Activated T-helper 2 cell treated with anti-CD3 and anti-CD28 coated beads, Interferon-gamma antibody, Interleukin-2, Interleukin-4, amounts not matched to agents 10 μg/mL and 5 μg/mL and 100 μg/mL, durations not matched to agents 14 hours and 24 hours and 36 hours (primary cell): ENCODE measurements at regions not wholly inside any gene's neighbourhood (a gene's known extent, or its start where the extent isn't known, plus 50 kb on each side); places are given as distances from the start of the nearest gene placed in this dataset.

Experiments
- DNase-seq: peaks from one replicate; pipeline ENCODE4 v3.0.0; 2021; ENCODE audit warnings: low spot score
- H3K27ac Mint-ChIP-seq: one replicate; pipeline ENCODE4 v1.8.0; 2021; ENCODE audit warnings: mixed read lengths
- H3K27me3 Mint-ChIP-seq: one replicate; pipeline ENCODE4 v1.8.0; 2021; ENCODE audit warnings: low read depth, mixed read lengths
- H3K36me3 Mint-ChIP-seq: one replicate; pipeline ENCODE4 v1.8.0; 2021; ENCODE audit warnings: low read depth, mixed read lengths
- H3K4me1 Mint-ChIP-seq: one replicate; pipeline ENCODE4 v1.8.0; 2021; ENCODE audit warnings: low read depth, mixed read lengths
- H3K4me3 Mint-ChIP-seq: one replicate; pipeline ENCODE4 v1.8.0; 2021; ENCODE audit warnings: low read depth, mild to moderate bottlenecking, moderate library complexity, mixed read lengths
- H3K9me3 Mint-ChIP-seq: one replicate; pipeline ENCODE4 v1.8.0; 2021; ENCODE audit warnings: mixed read lengths
- intact Hi-C: fragments of 100-400 bp; cut with micrococcal nuclease; formaldehyde crosslinking; loops from one replicate; pipeline ENCODE4 v1.15.1; 2023

- Mint-ChIP-seq H3K9me3 (peaks cover 15% of the 10 kb centered on the region), H3K27ac (no peak overlapping the region), H3K4me3 (no peak overlapping the region), H3K4me1 (no peaks in the 10 kb centered on the region), H3K36me3 (no peaks in the 10 kb centered on the region), H3K27me3 (no peaks in the 10 kb centered on the region)
- no peak for DNase-seq
- intact Hi-C loops, result no loop called here
Observed at GRCh38 chr14:104293231-104293841, 154.9 kb downstream of the KIF26A start.

- Mint-ChIP-seq H3K27ac (no peak overlapping the region), H3K4me3 (no peak overlapping the region), H3K4me1 (no peaks in the 10 kb centered on the region), H3K9me3 (peaks cover 8% of the 10 kb centered on the region), H3K36me3 (no peaks in the 10 kb centered on the region), H3K27me3 (no peaks in the 10 kb centered on the region)
- intact Hi-C loops, result no loop called here
- no peak for DNase-seq
Observed at GRCh38 chr14:104293851-104294627, 155.7 kb downstream of the KIF26A start.

GRCh38 chr14:104294628-104294982 lies 156.2 kb downstream of the KIF26A start:
- H3K9me3 Mint-ChIP-seq, result peaks cover 2% of the 10 kb centered on the region
- no peaks in the 10 kb centered on the region for H3K27me3 Mint-ChIP-seq
- no peak overlapping the region for H3K27ac Mint-ChIP-seq
- H3K4me1 Mint-ChIP-seq, result no peaks in the 10 kb centered on the region
- no peak overlapping the region for H3K4me3 Mint-ChIP-seq
- no peak for DNase-seq
- H3K36me3 Mint-ChIP-seq, result no peaks in the 10 kb centered on the region
- intact Hi-C loops, result no loop called here

- Mint-ChIP-seq H3K27me3 (no peaks in the 10 kb centered on the region), H3K4me3 (no peak overlapping the region), H3K27ac (no peak overlapping the region), H3K9me3 (no peaks in the 10 kb centered on the region), H3K36me3 (no peaks in the 10 kb centered on the region), H3K4me1 (no peaks in the 10 kb centered on the region)
- DNase-seq, result no peak
- intact Hi-C loops, result no loop called here
Observed at GRCh38 chr14:104294983-104295680, 156.7 kb downstream of the KIF26A start.

- no peaks in the 10 kb centered on the region for H3K4me1 Mint-ChIP-seq
- no peaks in the 10 kb centered on the region for H3K9me3 Mint-ChIP-seq
- H3K27ac Mint-ChIP-seq, result no peak overlapping the region
- no peaks in the 10 kb centered on the region for H3K27me3 Mint-ChIP-seq
- intact Hi-C loops, result no loop called here
- DNase-seq, result no peak
- no peaks in the 10 kb centered on the region for H3K36me3 Mint-ChIP-seq
- no peak overlapping the region for H3K4me3 Mint-ChIP-seq
Observed at GRCh38 chr14:104295681-104296387, 157.4 kb downstream of the KIF26A start.

GRCh38 chr14:104296388-104297312 lies 158.3 kb downstream of the KIF26A start:
- intact Hi-C loops, result no loop called here
- no peaks in the 10 kb centered on the region for H3K36me3 Mint-ChIP-seq
- no peaks in the 10 kb centered on the region for H3K9me3 Mint-ChIP-seq
- H3K4me3 Mint-ChIP-seq, result no peak overlapping the region
- H3K4me1 Mint-ChIP-seq, result no peaks in the 10 kb centered on the region
- DNase-seq, result no peak
- H3K27ac Mint-ChIP-seq, result no peak overlapping the region
- no peaks in the 10 kb centered on the region for H3K27me3 Mint-ChIP-seq

GRCh38 chr14:104297313-104297704 lies 158.9 kb downstream of the KIF26A start:
- H3K4me3 Mint-ChIP-seq, result no peak overlapping the region
- DNase-seq, result no peak
- intact Hi-C loops, result no loop called here
- no peaks in the 10 kb centered on the region for H3K36me3 Mint-ChIP-seq
- no peak overlapping the region for H3K27ac Mint-ChIP-seq
- H3K9me3 Mint-ChIP-seq, result no peaks in the 10 kb centered on the region
- H3K27me3 Mint-ChIP-seq, result no peaks in the 10 kb centered on the region
- H3K4me1 Mint-ChIP-seq, result no peaks in the 10 kb centered on the region

- Mint-ChIP-seq H3K36me3 (no peaks in the 10 kb centered on the region), H3K9me3 (no peaks in the 10 kb centered on the region), H3K27me3 (no peaks in the 10 kb centered on the region), H3K27ac (no peak overlapping the region), H3K4me3 (no peak overlapping the region), H3K4me1 (no peaks in the 10 kb centered on the region)
- no peak for DNase-seq
- intact Hi-C loops, result no loop called here
Observed at GRCh38 chr14:104297721-104298401, 159.5 kb downstream of the KIF26A start.

- no peak for DNase-seq
- intact Hi-C loops, result no loop called here
- no peaks in the 10 kb centered on the region for H3K36me3 Mint-ChIP-seq
- H3K27ac Mint-ChIP-seq, result no peak overlapping the region
- no peak overlapping the region for H3K4me3 Mint-ChIP-seq
- no peaks in the 10 kb centered on the region for H3K27me3 Mint-ChIP-seq
- no peaks in the 10 kb centered on the region for H3K4me1 Mint-ChIP-seq
- no peaks in the 10 kb centered on the region for H3K9me3 Mint-ChIP-seq
Observed at GRCh38 chr14:104298458-104298857, 160.1 kb downstream of the KIF26A start.

- no peaks in the 10 kb centered on the region for H3K27me3 Mint-ChIP-seq
- H3K4me3 Mint-ChIP-seq, result no peak overlapping the region
- H3K27ac Mint-ChIP-seq, result no peak overlapping the region
- H3K9me3 Mint-ChIP-seq, result no peaks in the 10 kb centered on the region
- intact Hi-C loops, result no loop called here
- no peak for DNase-seq
- no peaks in the 10 kb centered on the region for H3K4me1 Mint-ChIP-seq
- no peaks in the 10 kb centered on the region for H3K36me3 Mint-ChIP-seq
Observed at GRCh38 chr14:104299993-104300761, 161.8 kb downstream of the KIF26A start.

GRCh38 chr14:104301731-104302460 lies 163.5 kb downstream of the KIF26A start:
- Mint-ChIP-seq H3K4me1 (no peaks in the 10 kb centered on the region), H3K27ac (no peak overlapping the region), H3K36me3 (no peaks in the 10 kb centered on the region), H3K4me3 (no peak overlapping the region), H3K27me3 (no peaks in the 10 kb centered on the region), H3K9me3 (no peaks in the 10 kb centered on the region)
- intact Hi-C loops, result no loop called here
- DNase-seq, result no peak
